AG04450 (cell line): ENCODE measurements at regions not wholly inside any gene's neighbourhood (a gene's known extent, or its start where the extent isn't known, plus 50 kb on each side); places are given as distances from the start of the nearest gene placed in this dataset.

ENCODE experiments used
- CTCF ChIA-PET: fragments of 300-600, 350-600 bp; formaldehyde crosslinking; extraction: SDS; loops from one replicate; lab custom pipeline; 2022; ENCODE audit warnings: antibody characterized with exemption, inconsistent platforms; lab: Charles Lee
- POLR2A ChIA-PET: fragments of 350-600 bp; formaldehyde crosslinking; extraction: SDS; loops from one replicate; lab custom pipeline; 2021; ENCODE audit warnings: antibody characterized with exemption, inconsistent platforms; lab: Yijun Ruan, JAX
- DNase-seq: peaks from one replicate; pipeline ENCODE4 v3.0.0-alpha.2; 2011; ENCODE audit warnings: low read depth, low spot score
- H3K27ac ChIP-seq: one replicate; pipeline ENCODE4 v1.5.1; 2012; ENCODE audit warnings: low read depth, low read length, control low read depth
- H3K27me3 ChIP-seq: one replicate; pipeline ENCODE4 v1.6.0; 2012; ENCODE audit warnings: low read length; ENCODE audit not compliant: control insufficient read depth, insufficient read depth
- H3K4me3 ChIP-seq: 2 replicates; pipeline ENCODE4 v1.5.1; 2011; ENCODE audit warnings: mild to moderate bottlenecking, low read depth, low read length, control low read depth
- H3K9me3 ChIP-seq: 2 replicates; pipeline ENCODE4 v1.5.1; 2012; ENCODE audit warnings: low read length; ENCODE audit not compliant: control insufficient read depth, insufficient read depth
- CTCF ChIP-seq: IDR thresholded peaks from 2 replicates; pipeline ENCODE4 v1.5.1; 2011; ENCODE audit warnings: low read depth, low read length, control low read depth, inconsistent platforms

- no peak for DNase-seq
- CTCF ChIA-PET: no interaction called here
- Histone ChIP-seq H3K4me3 (no peak overlapping the region), H3K9me3 (no peaks in the 10 kb centered on the region), H3K27ac (no peak overlapping the region), H3K27me3 (no peaks in the 10 kb centered on the region)
- POLR2A ChIA-PET: no interaction called here
- no peak for TF ChIP-seq CTCF
Measured at GRCh38 chr1:88490676-88491075, 193.4 kb upstream of the PKN2 start.

GRCh38 chr1:88499671-88500070, 184.4 kb upstream of the PKN2 start:
- Histone ChIP-seq H3K4me3 (no peak overlapping the region), H3K27ac (no peak overlapping the region), H3K27me3 (no peaks in the 10 kb centered on the region), H3K9me3 (no peaks in the 10 kb centered on the region)
- no peak for DNase-seq
- ChIA-PET POLR2A (no interaction called here), CTCF (no interaction called here)
- no peak for TF ChIP-seq CTCF

GRCh38 chr1:88502886-88503285, 181.2 kb upstream of the PKN2 start:
- no peak for DNase-seq
- Histone ChIP-seq H3K27me3 (no peaks in the 10 kb centered on the region), H3K4me3 (no peak overlapping the region), H3K27ac (no peak overlapping the region), H3K9me3 (no peaks in the 10 kb centered on the region)
- POLR2A ChIA-PET: no interaction called here
- no peak for TF ChIP-seq CTCF
- CTCF ChIA-PET: no interaction called here

GRCh38 chr1:88503646-88504045, 180.4 kb upstream of the PKN2 start:
- CTCF ChIA-PET: no interaction called here
- no peak overlapping the region for H3K27ac ChIP-seq
- H3K27me3 ChIP-seq: no peaks in the 10 kb centered on the region
- H3K4me3 ChIP-seq: no peak overlapping the region
- no peak for TF ChIP-seq CTCF
- POLR2A ChIA-PET: no interaction called here
- no peaks in the 10 kb centered on the region for H3K9me3 ChIP-seq
- no peak for DNase-seq

- TF ChIP-seq CTCF: no peak
- no peak overlapping the region for H3K27ac ChIP-seq
- POLR2A ChIA-PET: no interaction called here
- no peaks in the 10 kb centered on the region for H3K27me3 ChIP-seq
- H3K4me3 ChIP-seq: no peak overlapping the region
- no peak for DNase-seq
- no peaks in the 10 kb centered on the region for H3K9me3 ChIP-seq
- CTCF ChIA-PET: no interaction called here
Measured at GRCh38 chr1:88504601-88505000, 179.5 kb upstream of the PKN2 start.
